ENCODE measurements at regions not wholly inside any gene's neighbourhood (a gene's known extent, or its start where the extent isn't known, plus 50 kb on each side); places are given as distances from the start of the nearest gene placed in this dataset.
"Not testable (repeated sequence)": the region's sequence is repeated elsewhere in the genome, so short reads cannot be mapped to it uniquely, and the experiment has no call there.

GRCh38 chr6:139528471-139528870, 154.0 kb upstream of the CITED2 start:
- DNase-seq = no peak

DNA sequence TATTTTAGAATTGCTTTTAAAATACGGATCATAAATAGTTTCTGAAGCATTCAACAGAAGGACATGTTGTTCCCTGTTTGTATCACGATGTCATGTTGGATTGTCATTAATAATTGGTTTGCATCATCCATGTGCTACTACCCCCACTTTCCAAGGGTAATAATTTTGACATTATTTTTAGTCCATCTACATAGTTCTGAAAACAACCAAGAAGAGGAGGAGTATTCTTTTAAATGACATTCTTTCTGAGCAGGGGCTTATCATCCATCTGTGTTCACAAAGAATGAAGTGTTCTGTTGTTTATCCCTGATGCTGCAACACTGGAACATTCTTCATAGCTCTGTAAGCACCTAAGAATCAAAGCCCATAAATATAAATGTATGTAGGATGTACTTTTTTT, 151.0 kb upstream of the CITED2 start:
- DNase-seq = no peak

DNA sequence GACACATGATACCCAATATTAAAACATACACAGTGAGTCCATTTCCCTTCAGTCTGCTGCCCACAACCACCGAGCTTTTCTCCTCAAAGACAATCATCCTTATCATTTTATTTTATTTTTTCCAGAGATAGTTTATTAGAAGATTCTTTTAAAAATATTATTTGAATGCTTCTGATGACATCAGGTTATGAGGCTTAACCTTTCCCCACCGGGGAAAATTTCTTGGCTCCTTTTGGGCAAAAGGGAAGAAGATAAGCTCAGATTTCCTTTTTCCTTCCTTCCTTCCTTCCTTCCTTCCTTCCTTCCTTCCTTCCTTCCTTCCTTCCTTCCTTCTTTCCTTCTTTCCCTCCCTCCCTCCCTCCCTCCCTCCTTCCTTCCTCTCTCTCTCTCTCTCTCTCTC, 149.5 kb upstream of the CITED2 start:
- no peak for DNase-seq

DNA sequence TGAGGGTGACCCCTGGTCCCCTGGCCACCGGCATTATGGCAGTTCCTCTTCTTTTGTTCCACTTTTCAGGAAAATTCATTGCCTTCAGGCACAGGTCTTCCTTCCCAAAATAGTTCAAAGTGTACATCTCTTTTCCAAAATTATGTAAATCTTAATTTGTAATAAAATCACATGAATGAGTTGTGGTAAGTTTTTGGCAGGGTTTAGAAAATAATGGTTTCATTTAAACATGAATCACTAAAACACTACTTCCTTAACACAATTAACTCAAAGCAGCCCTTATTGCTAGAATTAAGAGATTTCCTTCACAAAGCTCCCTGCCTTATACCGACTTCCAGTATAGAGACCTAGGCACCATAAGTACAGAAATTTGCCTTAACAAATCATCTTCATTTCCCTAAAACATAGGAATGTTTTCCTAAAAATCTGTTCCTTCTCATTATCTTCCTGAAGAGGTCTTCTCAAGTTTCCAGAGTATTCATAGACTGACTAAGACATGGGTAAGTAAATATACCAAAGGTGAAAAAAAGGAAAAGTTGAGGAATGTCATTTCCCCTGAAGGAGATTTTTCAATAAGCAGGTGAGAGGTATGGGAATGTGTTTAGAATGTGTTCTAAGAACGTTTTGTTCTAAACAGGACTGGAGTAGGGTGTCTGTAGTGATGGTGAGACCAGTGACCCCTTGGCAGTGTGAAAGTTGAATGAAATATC, 148.2 kb upstream of the CITED2 start:
- DNase-seq = no peak

GRCh38 chr6:139521338-139521737, 146.9 kb upstream of the CITED2 start:
- no peak for DNase-seq

DNA sequence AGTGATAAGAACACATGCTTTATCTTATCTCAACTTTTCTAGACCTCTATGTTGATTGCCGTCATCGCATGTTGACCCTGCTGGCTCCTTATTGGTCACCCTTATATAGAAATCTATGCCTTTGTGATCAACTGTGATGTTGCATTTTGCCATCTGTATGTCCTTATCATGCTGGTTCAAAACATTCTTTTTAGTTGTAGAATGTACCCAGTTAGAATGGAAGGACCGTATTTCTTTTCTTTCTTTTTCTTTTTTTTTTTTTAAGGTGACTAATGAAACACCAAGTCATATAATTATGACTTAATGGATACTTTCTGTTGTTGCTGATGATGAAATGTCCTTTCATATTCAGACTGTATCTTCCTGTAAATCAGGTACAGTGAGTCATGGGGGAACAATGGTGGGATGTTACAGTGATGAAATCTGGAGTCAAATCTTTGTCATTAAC, 145.9 kb upstream of the CITED2 start:
- no peak for DNase-seq

GRCh38 chr6:139519571-139520031, 145.2 kb upstream of the CITED2 start:
- DNase-seq = peak; percentile 4 to 47

DNA sequence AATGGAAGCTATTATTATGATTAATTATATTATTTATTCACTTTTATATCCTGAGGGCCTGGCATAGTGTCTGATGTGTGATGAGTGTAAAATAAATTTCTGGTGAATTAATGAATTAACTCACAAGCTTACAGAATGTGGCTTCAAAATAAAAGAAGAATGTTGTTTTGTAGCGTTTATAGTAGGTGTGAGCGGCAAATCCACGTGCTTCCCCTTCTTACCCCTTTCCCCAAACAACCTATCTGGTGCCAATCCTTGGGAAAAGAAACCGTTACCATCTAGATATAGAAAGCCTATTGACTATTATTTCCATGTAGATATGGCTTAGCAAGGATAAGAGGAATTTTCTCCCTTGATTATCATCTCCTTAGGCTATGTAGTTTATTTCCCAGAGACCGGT, 144.6 kb upstream of the CITED2 start:
- DNase-seq = no peak

DNA sequence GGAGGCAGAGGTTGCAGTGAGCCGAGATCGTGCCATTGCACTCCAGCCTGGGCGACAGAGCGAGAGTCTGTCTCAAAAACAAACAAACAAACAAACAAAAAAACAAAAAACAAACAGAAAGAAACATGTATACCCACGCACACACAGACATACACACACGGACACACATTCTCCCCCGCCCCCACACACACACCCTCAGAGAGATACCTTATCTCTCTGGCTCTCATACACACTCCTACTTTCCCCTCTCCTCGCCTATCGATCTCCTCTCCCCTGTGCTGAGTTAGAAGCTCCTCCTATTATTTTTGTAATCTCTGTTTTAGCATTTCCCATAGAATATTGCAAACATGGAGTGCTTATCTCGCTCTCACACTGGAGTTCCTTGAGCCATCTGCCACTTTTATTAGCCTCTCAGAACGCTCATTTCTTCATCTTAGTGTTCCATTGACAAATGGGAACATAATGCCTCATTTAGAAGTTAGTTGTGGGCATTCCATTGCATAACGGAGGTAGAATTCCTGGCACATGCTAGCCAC, 144.2 kb upstream of the CITED2 start:
- no peak for DNase-seq

GRCh38 chr6:139517998-139518555, 143.6 kb upstream of the CITED2 start:
- not testable (repeated sequence) for DNase-seq

DNA sequence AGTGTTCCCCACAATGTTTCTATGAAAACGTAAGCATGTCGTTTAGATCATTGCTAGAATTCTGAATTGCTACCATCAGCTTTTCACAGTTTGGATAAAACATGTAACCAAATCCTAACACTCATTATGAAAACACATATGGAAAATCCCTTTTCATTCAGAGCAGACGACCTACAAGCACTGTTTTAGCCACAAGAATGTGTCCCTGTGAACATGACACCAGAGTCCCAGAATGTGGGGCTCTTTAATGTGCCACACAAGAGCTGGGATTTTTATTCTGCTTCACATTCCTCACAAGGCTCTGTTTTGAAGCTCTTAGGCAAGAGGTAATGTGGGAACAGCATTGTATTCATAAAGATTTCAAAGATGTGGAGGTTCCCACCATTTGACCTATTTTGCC, 141.1 kb upstream of the CITED2 start:
- peak in 1 of 2 experiments; percentile 26 for DNase-seq

DNA sequence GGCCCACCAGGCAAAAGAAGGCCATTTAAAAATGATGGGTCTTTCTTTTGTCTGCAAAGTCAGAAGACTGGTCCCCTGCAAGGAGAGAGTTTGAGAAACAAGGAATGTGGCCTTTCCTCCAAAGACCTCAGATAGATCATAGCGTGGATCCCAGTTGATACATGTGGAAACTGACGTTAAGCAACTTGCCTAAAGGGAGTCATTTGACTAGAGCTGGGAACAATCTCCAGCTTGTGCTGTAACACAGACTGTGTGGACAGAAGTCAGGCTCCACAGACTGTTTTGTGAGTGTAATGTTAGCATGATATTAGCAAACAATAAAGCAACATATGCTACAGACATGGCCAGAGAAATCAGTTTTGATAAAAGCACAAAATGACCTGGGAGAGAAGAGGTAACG, 140.4 kb upstream of the CITED2 start:
- peak; percentile 10 to 61 for DNase-seq

DNA sequence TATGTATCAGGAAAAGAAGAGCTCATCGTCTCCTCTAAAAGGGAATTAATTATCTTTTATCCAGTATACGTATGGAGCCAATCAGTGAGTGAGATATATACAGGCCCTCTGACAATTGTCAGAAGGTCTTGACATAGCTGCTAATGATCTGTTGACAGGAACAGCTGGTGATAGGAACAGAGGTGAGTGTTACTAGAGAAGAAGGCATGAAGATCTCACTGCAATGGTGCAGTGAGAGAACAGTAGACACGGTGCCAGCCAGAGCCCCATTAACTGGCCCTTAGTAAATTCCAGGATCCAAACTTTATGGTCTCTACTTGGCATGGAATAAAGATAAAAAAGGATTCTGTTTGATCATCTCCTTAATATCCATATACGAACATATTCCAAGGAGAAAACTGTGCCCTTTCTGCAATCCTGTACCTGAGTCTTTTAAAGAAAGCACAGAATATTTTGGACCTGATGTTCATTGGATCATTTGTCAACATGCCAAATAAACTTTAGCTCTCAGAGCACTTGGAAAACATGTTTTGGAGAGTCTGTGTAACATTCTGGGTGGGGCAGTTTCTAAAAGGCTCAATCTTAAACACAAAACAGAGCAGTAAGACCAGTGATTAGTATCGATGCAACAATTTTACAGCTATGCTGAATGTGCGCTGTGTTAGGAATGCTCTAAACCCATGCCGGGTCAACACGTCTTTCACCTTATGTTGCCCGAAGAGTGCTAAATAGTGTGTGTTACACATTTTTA, 135.8 kb upstream of the CITED2 start:
- no peak for DNase-seq

- DNase-seq = no peak
Observed at GRCh38 chr6:139509167-139509566, 134.7 kb upstream of the CITED2 start.

DNA sequence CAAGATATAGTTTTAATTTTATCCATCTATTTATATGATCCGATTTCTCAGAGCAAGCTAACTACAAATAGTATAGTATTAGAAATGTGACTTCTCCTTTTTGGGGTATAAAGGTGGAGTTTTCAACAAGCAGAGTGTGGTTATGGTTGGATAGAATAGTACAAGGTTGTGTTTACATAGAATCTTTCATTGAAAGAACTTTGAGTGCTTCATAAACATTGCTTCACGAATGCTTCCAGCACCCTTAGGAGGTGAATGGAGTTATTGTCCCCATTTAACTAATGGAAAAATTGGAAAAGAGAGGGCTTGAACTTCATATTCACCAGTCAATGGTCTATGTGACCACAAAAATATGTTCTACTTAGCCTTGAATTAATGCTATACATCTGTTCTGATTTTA, 134.1 kb upstream of the CITED2 start:
- no peak for DNase-seq

GRCh38 chr6:139508023-139508422, 133.6 kb upstream of the CITED2 start:
- no peak for DNase-seq

DNA sequence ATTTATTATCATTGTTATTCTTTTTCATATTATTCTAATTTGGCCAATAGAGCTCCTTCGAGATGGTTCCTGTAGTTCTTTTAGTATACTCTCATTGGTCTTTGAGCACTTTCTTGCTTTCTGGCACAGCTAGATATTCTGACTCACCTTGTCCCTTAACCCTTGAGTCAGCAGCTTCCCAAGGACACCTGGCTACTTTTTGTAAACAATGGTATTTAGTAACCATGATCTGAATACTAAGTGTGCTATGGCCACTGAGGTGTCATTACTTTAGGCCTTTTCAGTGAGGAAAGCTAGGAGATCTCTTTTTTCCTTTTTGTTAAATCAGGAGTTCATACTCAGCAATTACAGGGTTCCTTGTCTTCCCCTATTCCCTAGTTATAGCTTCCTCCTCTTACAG, 126.5 kb upstream of the CITED2 start:
- DNase-seq = no peak

DNA sequence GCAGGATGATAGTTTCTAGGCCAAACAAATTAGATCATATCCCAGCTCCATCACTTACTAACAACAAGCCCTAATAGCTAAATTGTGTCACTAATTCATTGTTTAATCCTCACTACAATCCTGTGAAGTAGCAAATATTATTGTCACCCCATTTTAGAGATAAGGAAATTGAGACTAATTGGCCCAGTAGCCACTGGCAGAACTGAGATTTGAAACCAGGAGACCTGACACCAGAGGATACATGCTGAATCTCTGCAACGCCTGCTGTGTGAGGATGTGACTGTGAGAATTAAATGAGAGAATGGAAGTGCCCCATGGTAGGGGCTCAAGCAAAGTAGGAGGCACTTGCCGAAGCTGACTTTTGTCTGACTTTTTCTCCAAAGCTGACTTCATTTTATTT, 124.3 kb upstream of the CITED2 start:
- DNase-seq = no peak

DNA sequence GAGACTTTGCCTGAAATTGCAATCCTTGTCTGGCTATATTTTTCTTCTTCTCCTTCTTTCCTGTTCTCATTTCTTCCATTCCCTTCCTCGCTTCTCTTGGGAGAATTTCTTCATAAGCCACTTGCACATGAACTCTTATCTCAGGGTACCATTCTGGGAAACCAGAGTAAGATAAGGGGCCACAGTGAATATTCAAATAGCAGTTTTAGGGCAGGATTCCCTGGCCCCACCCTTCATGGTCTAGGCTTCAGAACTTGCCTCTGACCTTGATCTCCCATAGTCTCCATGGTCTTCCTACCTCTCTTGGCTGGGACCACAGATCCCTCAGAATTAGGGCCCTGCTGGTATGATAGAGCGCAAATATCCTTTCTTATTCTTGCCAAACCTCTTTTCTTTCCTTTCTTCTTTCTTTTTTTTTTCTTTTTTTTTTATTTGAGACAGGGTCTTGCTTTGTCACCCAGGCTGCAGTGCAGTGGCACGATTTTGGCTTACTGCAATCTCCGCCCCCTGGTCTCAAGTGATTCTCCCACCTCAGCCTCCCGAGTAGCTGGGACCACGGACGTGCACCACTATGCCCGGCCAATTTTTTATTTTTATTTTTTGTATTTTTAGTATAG, 123.0 kb upstream of the CITED2 start:
- DNase-seq = no peak

- DNase-seq = no peak
Observed at GRCh38 chr6:139496654-139497344, 122.4 kb upstream of the CITED2 start.

GRCh38 chr6:139494376-139494990, 120.0 kb upstream of the CITED2 start:
- no peak for DNase-seq

DNA sequence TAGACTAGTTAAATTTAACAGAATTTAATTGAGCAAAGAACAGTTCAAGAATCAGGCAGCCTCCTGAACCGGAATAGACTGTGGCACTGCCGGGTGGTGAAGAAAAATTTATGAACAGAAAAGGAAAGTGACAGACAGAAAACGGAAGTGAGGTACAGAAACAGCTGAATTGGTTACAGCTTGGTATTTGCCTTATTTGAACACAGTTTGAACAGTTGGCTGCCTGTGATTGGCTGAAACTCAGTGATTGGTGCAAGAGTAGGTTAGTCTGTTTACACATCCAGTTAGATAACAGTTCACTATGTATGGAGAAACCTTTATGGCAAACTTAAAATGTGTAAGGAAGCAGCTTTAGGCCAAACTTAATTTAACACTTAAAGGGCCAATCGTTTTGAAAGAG, 116.0 kb upstream of the CITED2 start:
- no peak for DNase-seq

Data from NCI-H526 (cell line).